GM10266 (cell line): ENCODE measurements at regions not wholly inside any gene's neighbourhood (a gene's known extent, or its start where the extent isn't known, plus 50 kb on each side); places are given as distances from the start of the nearest gene placed in this dataset.

Source experiments
- DNase-seq: peaks from one replicate; pipeline ENCODE4 v3.0.0; 2012; ENCODE audit errors: extremely low spot score
- TF ChIP-seq, protein P1 (sequence below): IDR thresholded peaks from 2 replicates; pipeline ENCODE4 v1.5.1; 2012; ENCODE audit warnings: mild to moderate bottlenecking, low read depth; ENCODE audit not compliant: control insufficient read depth, insufficient read depth; ENCODE audit errors: missing control alignments

DNA sequence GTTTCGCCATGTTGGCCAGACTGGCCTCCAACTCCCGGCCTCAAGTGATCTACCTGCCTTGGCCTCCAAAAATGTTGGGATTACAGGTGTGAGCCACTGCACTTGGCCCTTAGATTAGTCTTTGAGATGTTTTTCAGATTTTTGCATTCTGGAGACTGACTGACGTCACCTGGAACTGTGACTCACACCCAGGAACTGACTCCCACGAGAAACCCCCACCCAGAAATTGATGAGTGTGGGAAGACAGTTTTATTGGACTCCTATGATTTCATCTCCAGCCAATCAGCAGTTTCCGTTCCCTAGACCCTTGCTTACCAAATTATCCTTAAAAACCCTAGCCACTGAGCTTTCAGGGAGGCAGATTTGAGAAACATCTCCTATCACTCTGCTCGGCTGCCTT lies 867.3 kb downstream of the TYW1 start:
- TF ChIP-seq, protein P1, sequence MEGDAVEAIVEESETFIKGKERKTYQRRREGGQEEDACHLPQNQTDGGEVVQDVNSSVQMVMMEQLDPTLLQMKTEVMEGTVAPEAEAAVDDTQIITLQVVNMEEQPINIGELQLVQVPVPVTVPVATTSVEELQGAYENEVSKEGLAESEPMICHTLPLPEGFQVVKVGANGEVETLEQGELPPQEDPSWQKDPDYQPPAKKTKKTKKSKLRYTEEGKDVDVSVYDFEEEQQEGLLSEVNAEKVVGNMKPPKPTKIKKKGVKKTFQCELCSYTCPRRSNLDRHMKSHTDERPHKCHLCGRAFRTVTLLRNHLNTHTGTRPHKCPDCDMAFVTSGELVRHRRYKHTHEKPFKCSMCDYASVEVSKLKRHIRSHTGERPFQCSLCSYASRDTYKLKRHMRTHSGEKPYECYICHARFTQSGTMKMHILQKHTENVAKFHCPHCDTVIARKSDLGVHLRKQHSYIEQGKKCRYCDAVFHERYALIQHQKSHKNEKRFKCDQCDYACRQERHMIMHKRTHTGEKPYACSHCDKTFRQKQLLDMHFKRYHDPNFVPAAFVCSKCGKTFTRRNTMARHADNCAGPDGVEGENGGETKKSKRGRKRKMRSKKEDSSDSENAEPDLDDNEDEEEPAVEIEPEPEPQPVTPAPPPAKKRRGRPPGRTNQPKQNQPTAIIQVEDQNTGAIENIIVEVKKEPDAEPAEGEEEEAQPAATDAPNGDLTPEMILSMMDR = no peak
- DNase-seq = no peak

DNA sequence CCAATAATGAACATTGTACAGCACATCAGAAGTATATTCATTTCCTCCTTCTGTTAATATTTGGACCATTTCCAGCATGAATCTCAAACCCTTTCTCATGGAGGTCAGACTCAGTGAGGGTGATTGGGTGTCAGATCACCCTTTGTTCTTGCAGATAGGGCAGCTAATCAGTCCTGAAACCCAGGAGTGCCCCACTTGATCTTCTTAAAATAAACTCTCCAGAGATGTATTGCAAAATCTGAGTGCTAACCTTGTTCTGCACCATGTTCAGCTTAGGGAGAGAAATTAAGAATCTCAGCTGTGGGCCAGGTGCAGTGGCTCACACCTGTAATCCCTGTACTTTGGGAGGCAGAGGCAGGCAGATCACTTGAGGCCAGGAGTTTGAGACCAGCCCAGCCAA lies 869.4 kb downstream of the TYW1 start:
- TF ChIP-seq, protein P1 = no peak
- DNase-seq = no peak

DNA sequence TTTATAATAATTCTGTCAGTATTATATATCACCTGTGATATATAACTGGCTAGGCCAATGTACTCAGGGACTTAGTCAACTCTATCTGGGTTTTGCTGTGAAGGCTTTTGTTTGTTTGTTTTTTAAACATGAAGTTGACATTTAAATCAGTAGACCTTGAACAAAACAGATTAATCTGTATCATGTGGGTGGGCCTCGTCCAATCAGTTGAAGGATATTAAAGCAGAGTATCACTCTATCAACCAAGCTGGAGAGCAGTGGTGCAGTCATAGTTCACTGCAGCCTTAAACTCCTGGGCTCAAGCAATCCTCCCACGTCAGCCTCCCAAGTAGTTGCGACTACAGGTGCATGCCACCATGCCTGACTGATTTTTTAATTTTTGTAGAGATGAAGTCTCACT lies 870.2 kb downstream of the TYW1 start:
- DNase-seq = no peak
- TF ChIP-seq, protein P1 = no peak

DNA sequence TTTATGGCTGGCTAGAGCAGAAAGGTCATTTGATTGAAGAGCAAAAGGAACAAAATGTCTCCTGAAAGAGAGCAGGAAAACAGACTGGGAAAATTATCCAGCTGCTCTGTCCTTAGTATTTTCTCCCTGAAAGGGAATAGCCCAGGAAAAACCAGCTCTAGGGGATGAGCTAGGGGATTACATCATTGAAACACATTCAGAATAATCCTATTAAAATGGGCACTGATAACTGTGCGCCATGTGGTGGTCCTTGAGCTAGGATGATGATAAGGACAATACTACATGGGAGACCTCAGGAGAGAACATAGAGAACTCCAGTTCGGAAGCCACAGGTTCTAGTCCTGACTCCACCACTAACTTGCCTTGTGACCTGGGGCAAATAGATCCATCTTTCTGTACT lies 873.8 kb downstream of the TYW1 start:
- TF ChIP-seq, protein P1 = no peak

DNA sequence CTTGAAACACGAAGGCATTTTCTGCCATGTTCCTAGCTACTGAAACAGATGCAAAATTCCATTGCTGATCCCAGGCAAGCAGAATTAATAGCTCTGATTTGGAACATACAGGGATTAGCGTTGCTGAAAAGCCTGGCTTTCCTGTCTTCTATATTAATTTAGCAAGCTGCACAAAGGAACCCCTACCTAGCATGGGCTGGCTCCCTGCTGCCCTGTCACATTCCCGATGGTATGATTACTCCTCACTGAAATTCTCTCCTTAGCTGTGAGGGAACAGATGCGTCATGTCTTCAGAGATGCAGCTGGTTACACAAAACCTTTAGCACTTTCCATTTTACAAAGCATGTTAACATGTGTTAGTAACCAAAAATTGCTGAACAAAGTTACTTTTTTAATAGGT lies 878.9 kb downstream of the TYW1 start:
- DNase-seq = no peak
- TF ChIP-seq, protein P1 = no peak

More for the DNA sequence above, 873.8 kb downstream of the TYW1 start:
- no peak for DNase-seq

DNA sequence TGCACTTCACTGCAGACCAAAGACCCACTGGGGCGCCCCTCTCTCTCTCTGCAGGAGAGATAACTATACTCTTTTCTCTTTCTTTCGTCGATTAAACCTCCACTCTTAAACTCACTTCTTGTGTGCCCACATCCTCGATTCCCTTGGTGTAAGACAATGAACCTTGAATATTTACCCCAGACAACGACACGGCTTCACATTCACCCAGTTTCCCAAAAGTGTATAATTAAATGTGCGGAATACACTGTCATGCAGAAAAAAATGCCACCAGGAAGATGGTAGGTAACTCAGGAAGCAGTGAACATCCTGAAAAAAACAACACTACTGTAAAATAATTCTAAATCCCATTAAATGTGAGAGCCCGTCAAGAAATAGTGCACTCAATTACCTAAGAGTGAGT lies 882.2 kb downstream of the TYW1 start:
- DNase-seq = no peak
- TF ChIP-seq, protein P1 = no peak

DNA sequence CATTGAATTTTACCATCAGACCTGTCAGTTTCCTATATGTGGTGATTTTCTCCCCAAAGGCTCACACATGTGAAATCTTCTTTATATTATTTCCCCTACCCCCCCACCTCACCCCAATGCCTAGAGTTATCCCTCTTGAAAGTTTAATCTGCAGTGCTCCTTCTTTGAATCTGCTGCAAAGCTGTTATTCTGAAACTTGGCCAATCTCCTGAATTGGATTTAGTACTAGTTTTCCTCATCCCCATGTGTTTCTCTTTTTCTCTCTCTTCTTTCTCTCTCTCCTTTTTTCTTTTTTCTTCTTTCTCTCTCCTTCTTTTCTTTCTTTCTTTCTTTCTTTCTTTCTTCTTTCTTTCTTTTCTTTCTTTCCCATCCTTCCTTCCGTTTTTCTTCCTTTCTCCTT lies 886.2 kb downstream of the TYW1 start:
- DNase-seq = no peak
- TF ChIP-seq, protein P1 = no peak

DNA sequence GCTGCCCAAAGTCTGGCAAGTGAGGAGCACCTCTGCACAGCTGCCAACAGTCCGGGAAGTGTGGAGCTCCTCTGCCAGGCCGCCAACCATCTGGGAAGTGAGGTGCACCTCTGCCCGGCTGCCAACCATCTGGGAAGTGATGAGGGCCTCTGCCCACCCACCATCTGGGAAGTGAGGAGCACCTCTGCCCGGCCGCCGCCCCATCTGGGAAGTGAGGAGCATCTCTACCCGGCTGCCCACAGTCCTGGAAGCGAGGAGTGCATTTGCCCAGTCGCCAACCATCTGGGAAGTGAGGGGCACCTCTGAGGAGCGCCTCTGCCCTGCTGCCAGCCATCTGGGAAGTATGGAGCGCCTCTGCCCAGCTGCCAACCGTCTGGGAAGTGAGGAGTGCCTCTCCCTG lies 893.7 kb downstream of the TYW1 start:
- DNase-seq = no peak
- TF ChIP-seq, protein P1 = no peak
